UCSD-AML1 (cell line): ENCODE measurements at regions not wholly inside any gene's neighbourhood (a gene's known extent, or its start where the extent isn't known, plus 50 kb on each side); places are given as distances from the start of the nearest gene placed in this dataset.

Experiments used
- DNase-seq: peaks from one replicate; lab custom pipeline; 2025; ENCODE audit not compliant: unreplicated experiment; lab: John Stamatoyannopoulos, UW

GRCh38 chr4:63644396-63644795 is 764.9 kb downstream of the TECRL start:
- DNase-seq, result no peak

GRCh38 chr4:63637270-63637669 is 772.0 kb downstream of the TECRL start:
- DNase-seq, result no peak

GRCh38 chr4:63632858-63633257 is 776.4 kb downstream of the TECRL start:
- no peak for DNase-seq

GRCh38 chr4:63620271-63620670 is 789.0 kb downstream of the TECRL start:
- DNase-seq, result no peak

GRCh38 chr4:63619771-63620170 is 789.5 kb downstream of the TECRL start:
- DNase-seq, result no peak

- DNase-seq, result no peak
These were observed 790.1 kb downstream of the TECRL start for GRCh38 chr4:63618883-63619718.

GRCh38 chr4:63607169-63607872 is 801.9 kb downstream of the TECRL start:
- DNase-seq, result no peak

GRCh38 chr4:63589796-63590195 is 819.5 kb downstream of the TECRL start:
- no peak for DNase-seq

GRCh38 chr4:63583561-63583960 is 825.7 kb downstream of the TECRL start:
- DNase-seq, result no peak

GRCh38 chr4:63583007-63583406 is 826.2 kb downstream of the TECRL start:
- DNase-seq, result no peak

GRCh38 chr4:63580796-63581475 is 828.3 kb downstream of the TECRL start:
- peak; percentile 2 for DNase-seq

- DNase-seq, result no peak
These were observed 830.9 kb downstream of the TECRL start for GRCh38 chr4:63578383-63578782.

GRCh38 chr4:63566658-63567057 is 842.6 kb downstream of the TECRL start:
- no peak for DNase-seq

- DNase-seq, result no peak
These were observed 845.8 kb downstream of the TECRL start for GRCh38 chr4:63563288-63564014.

GRCh38 chr4:63558709-63559108 is 850.5 kb downstream of the TECRL start:
- DNase-seq, result no peak

GRCh38 chr4:63556332-63556731 is 852.9 kb downstream of the TECRL start:
- no peak for DNase-seq

- DNase-seq, result no peak
These were observed 856.1 kb downstream of the TECRL start for GRCh38 chr4:63553123-63553522.

- no peak for DNase-seq
These were observed 867.4 kb downstream of the TECRL start for GRCh38 chr4:63541828-63542227.

- no peak for DNase-seq
These were observed 879.5 kb downstream of the TECRL start for GRCh38 chr4:63529581-63530337.

- DNase-seq, result no peak
These were observed 880.8 kb downstream of the TECRL start for GRCh38 chr4:63528256-63528991.
